Colonic mucosa (tissue), 4 donors: ENCODE measurements at regions not wholly inside any gene's neighbourhood (a gene's known extent, or its start where the extent isn't known, plus 50 kb on each side); places are given as distances from the start of the nearest gene placed in this dataset.

Experiments
- DNase-seq: peaks from one replicate; pipeline ENCODE4 v3.0.0-alpha.2; 2020
- H3K27ac ChIP-seq: fragments of 200-600 bp; one replicate; pipeline ENCODE4 v1.8.0; 2021
- H3K27me3 ChIP-seq: fragments of 200-600 bp; one replicate; pipeline ENCODE4 v1.8.0; 2021
- H3K36me3 ChIP-seq: fragments of 200-600 bp; one replicate; pipeline ENCODE4 v1.8.0; 2021
- H3K4me1 ChIP-seq: fragments of 200-600 bp; one replicate; pipeline ENCODE4 v1.8.0; 2021; ENCODE audit warnings: mild to moderate bottlenecking
- H3K4me3 ChIP-seq: fragments of 200-600 bp; one replicate; pipeline ENCODE4 v1.8.0; 2021
- H3K9ac ChIP-seq, 2 donors: one replicate each; pipeline ENCODE4 v1.7.0; 2013; ENCODE audit warnings: control low read depth in 2 of 2, low read depth in 2 of 2, low read length in 2 of 2
- H3K9me3 ChIP-seq: fragments of 200-600 bp; one replicate; pipeline ENCODE4 v1.8.0; 2021
- CTCF ChIP-seq: fragments of 200-600 bp; IDR thresholded peaks from one replicate; pipeline ENCODE4 v1.8.0; 2022; ENCODE audit warnings: antibody characterized with exemption, mild to moderate bottlenecking
- intact Hi-C: fragments of 100-400 bp; cut with DNase I; formaldehyde crosslinking; loops from one replicate; pipeline ENCODE4 v1.14.1; 2022
- donor health status: healthy.
- donor health status: DM: no; HTN: no; CAD: no.
- donor health status: DM: no; HTN: no; CAD: no.

- Histone ChIP-seq H3K4me1 (no peaks in the 10 kb centered on the region), H3K9ac (no peak overlapping the region), H3K27me3 (no peaks in the 10 kb centered on the region), H3K9me3 (no peaks in the 10 kb centered on the region), H3K36me3 (no peaks in the 10 kb centered on the region), H3K4me3 (no peak overlapping the region), H3K27ac (no peak overlapping the region)
- no peak for TF ChIP-seq CTCF
- DNase-seq: no peak
- intact Hi-C loops: no loop called here
These were observed 52.7 kb upstream of the DCBLD2 start for GRCh38 chr3:98954242-98954641.

GRCh38 chr3:98952404-98952803, 50.9 kb upstream of the DCBLD2 start:
- no peak for DNase-seq
- Histone ChIP-seq H3K36me3 (no peaks in the 10 kb centered on the region), H3K4me3 (no peak overlapping the region), H3K27ac (no peak overlapping the region), H3K9ac (no peak overlapping the region), H3K4me1 (no peaks in the 10 kb centered on the region), H3K9me3 (no peaks in the 10 kb centered on the region), H3K27me3 (no peaks in the 10 kb centered on the region)
- intact Hi-C loops: no loop called here
- no peak for TF ChIP-seq CTCF
